ENCODE measurements at regions not wholly inside any gene's neighbourhood (a gene's known extent, or its start where the extent isn't known, plus 50 kb on each side); places are given as distances from the start of the nearest gene placed in this dataset.

GRCh38 chr22:48268771-48269552, 1506.5 kb downstream of the TBC1D22A start:
- TF ChIP-seq CTCF (IDR thresholded peaks at IDR 0.05) (no peak), POLR2A (IDR thresholded peaks at IDR 0.05) (no peak), EP300 (IDR thresholded peaks at IDR 0.05) (no peak)

All from tibial nerve (tissue), 4 donors.